Fibroblast of mammary gland (primary cell): ENCODE measurements at regions not wholly inside any gene's neighbourhood (a gene's known extent, or its start where the extent isn't known, plus 50 kb on each side); places are given as distances from the start of the nearest gene placed in this dataset.

Experiments used
- DNase-seq: peaks from one replicate; pipeline ENCODE4 v3.0.0-alpha.2; 2010; ENCODE audit warnings: low read depth
- H3K4me3 ChIP-seq: 2 replicates; pipeline ENCODE4 v1.5.1; 2011; ENCODE audit warnings: low read depth, mild to moderate bottlenecking, low read length, moderate library complexity; ENCODE audit not compliant: control insufficient read depth
- CTCF ChIP-seq: conservative IDR thresholded peaks from 2 replicates; pipeline ENCODE4 v1.5.1; 2011; ENCODE audit warnings: low read depth, low read length, inconsistent platforms; ENCODE audit not compliant: control insufficient read depth, insufficient read depth

- no peak overlapping the region for H3K4me3 ChIP-seq
- TF ChIP-seq CTCF: no peak
- no peak for DNase-seq
These were observed 53.3 kb upstream of the NRP1 start for GRCh38 chr10:33387720-33388119.

- TF ChIP-seq CTCF: no peak
These were observed 52.5 kb upstream of the NRP1 start for GRCh38 chr10:33386926-33387325.

GRCh38 chr10:33385686-33386085 lies 51.2 kb upstream of the NRP1 start:
- TF ChIP-seq CTCF: no peak
- DNase-seq: no peak
- no peak overlapping the region for H3K4me3 ChIP-seq

More at GRCh38 chr10:33386926-33387325, 52.5 kb upstream of the NRP1 start:
- no peak overlapping the region for H3K4me3 ChIP-seq
- no peak for DNase-seq

- TF ChIP-seq CTCF: no peak
- no peak for DNase-seq
- no peak overlapping the region for H3K4me3 ChIP-seq
These were observed 50.5 kb upstream of the NRP1 start for GRCh38 chr10:33385015-33385414.
